Gastroesophageal sphincter (tissue), 2 donors: ENCODE measurements at regions not wholly inside any gene's neighbourhood (a gene's known extent, or its start where the extent isn't known, plus 50 kb on each side); places are given as distances from the start of the nearest gene placed in this dataset.

Source experiments
- POLR2A ChIP-seq, 2 donors: fragments of 450-650 bp; IDR thresholded peaks; one replicate each; pipeline ENCODE4 v1.6.1; 2017; ENCODE audit warnings: antibody characterized with exemption in 2 of 2, mild to moderate bottlenecking in 2 of 2, moderate library complexity in 1 of 2
- POLR2AphosphoS5 ChIP-seq: sonication (generic); formaldehyde crosslinking; IDR thresholded peaks from one replicate; pipeline ENCODE4 v1.6.1; 2017; ENCODE audit warnings: antibody characterized with exemption

GRCh38 chr2:120833127-120833675 lies 97.5 kb downstream of the GLI2 start:
- no peak for TF ChIP-seq POLR2A (IDR thresholded peaks at IDR 0.05)
- no peak for TF ChIP-seq POLR2AphosphoS5
